ENCODE measurements at regions not wholly inside any gene's neighbourhood (a gene's known extent, or its start where the extent isn't known, plus 50 kb on each side); places are given as distances from the start of the nearest gene placed in this dataset.
A peak's percentile ranks its signal among the peaks of the same experiment; 100 is the strongest.
"Not testable (repeated sequence)": the region's sequence is repeated elsewhere in the genome, so short reads cannot be mapped to it uniquely, and the experiment has no call there.

- no peak for ATAC-seq
These were observed 189.8 kb downstream of the JRKL start for GRCh38 chr11:96579656-96580055.

GRCh38 chr11:96580476-96581040, 190.7 kb downstream of the JRKL start:
- intact Hi-C loops (cut with DNase I) = no loop called here
- DNase-seq (ENCODE audit: missing footprints) (no peak), ATAC-seq (no peak)

More at GRCh38 chr11:96579656-96580055, 189.8 kb downstream of the JRKL start:
- intact Hi-C loops (cut with DNase I) = no loop called here
- no peak for DNase-seq (ENCODE audit: missing footprints)

- DNase-seq (ENCODE audit: missing footprints); ATAC-seq; intact Hi-C loops (cut with DNase I): not testable (repeated sequence)
These were observed 196.4 kb downstream of the JRKL start for GRCh38 chr11:96585944-96586880.

- ATAC-seq; intact Hi-C loops (cut with DNase I); DNase-seq (ENCODE audit: missing footprints): not testable (repeated sequence)
These were observed 199.0 kb downstream of the JRKL start for GRCh38 chr11:96588793-96589192.

- DNase-seq (ENCODE audit: missing footprints) (no peak), ATAC-seq (no peak)
- intact Hi-C loops (cut with DNase I) = no loop called here
These were observed 205.2 kb downstream of the JRKL start for GRCh38 chr11:96595011-96595410.

GRCh38 chr11:96607864-96608558, 218.2 kb downstream of the JRKL start:
- ATAC-seq (no peak), DNase-seq (ENCODE audit: missing footprints) (no peak)
- intact Hi-C loops (cut with DNase I) = no loop called here

- no peak for ATAC-seq
- intact Hi-C loops (cut with DNase I) = no loop called here
- DNase-seq (ENCODE audit: missing footprints) = no peak
These were observed 224.3 kb downstream of the JRKL start for GRCh38 chr11:96614101-96614500.

- DNase-seq (ENCODE audit: missing footprints) (no peak), ATAC-seq (no peak)
These were observed 225.0 kb downstream of the JRKL start for GRCh38 chr11:96614846-96615245.

GRCh38 chr11:96620464-96621044, 230.7 kb downstream of the JRKL start:
- ATAC-seq = no peak
- intact Hi-C loops (cut with DNase I) = loop anchor here (5.0 to 10.0 kb wide), 2 partner anchors 153 to 244 kb away; no protein-coding TSS in a partner anchor
- DNase-seq (ENCODE audit: missing footprints) = no peak

More at GRCh38 chr11:96614846-96615245, 225.0 kb downstream of the JRKL start:
- intact Hi-C loops (cut with DNase I) = no loop called here

GRCh38 chr11:96621161-96621560, 231.3 kb downstream of the JRKL start:
- no peak for DNase-seq (ENCODE audit: missing footprints)
- intact Hi-C loops (cut with DNase I) = loop anchor here (5.0 to 10.0 kb wide), 2 partner anchors 154 to 244 kb away; no protein-coding TSS in a partner anchor
- no peak for ATAC-seq

- intact Hi-C loops (cut with DNase I) = loop anchor here (5.0 to 10.0 kb wide), 2 partner anchors 155 to 243 kb away; no protein-coding TSS in a partner anchor
- no peak for DNase-seq (ENCODE audit: missing footprints)
- ATAC-seq = peak; percentile 87
These were observed 232.3 kb downstream of the JRKL start for GRCh38 chr11:96622026-96622634.

- intact Hi-C loops (cut with DNase I) = loop anchor here (5.0 to 10.0 kb wide), 2 partner anchors 157 to 241 kb away; no protein-coding TSS in a partner anchor
- ATAC-seq (no peak), DNase-seq (ENCODE audit: missing footprints) (no peak)
These were observed 234.3 kb downstream of the JRKL start for GRCh38 chr11:96624126-96624525.

GRCh38 chr11:96627376-96627775, 237.6 kb downstream of the JRKL start:
- ATAC-seq (no peak), DNase-seq (ENCODE audit: missing footprints) (no peak)
- intact Hi-C loops (cut with DNase I) = loop anchor here (10.0 kb wide), 1 partner anchor 237 kb away; no protein-coding TSS in a partner anchor

- DNase-seq (ENCODE audit: missing footprints) = no peak
- no peak for ATAC-seq
- intact Hi-C loops (cut with DNase I) = no loop called here
These were observed 245.8 kb downstream of the JRKL start for GRCh38 chr11:96635655-96636054.

GRCh38 chr11:96641261-96641660, 251.4 kb downstream of the JRKL start:
- intact Hi-C loops (cut with DNase I) = no loop called here

GRCh38 chr11:96642583-96642982, 252.8 kb downstream of the JRKL start:
- DNase-seq (ENCODE audit: missing footprints) (no peak), ATAC-seq (no peak)
- intact Hi-C loops (cut with DNase I) = no loop called here

More at GRCh38 chr11:96641261-96641660, 251.4 kb downstream of the JRKL start:
- ATAC-seq = no peak
- no peak for DNase-seq (ENCODE audit: missing footprints)

- ATAC-seq (no peak), DNase-seq (ENCODE audit: missing footprints) (no peak)
- intact Hi-C loops (cut with DNase I) = no loop called here
These were observed 253.4 kb downstream of the JRKL start for GRCh38 chr11:96643173-96643572.

GRCh38 chr11:96647621-96648020, 257.8 kb downstream of the JRKL start:
- DNase-seq (ENCODE audit: missing footprints) (no peak), ATAC-seq (no peak)
- intact Hi-C loops (cut with DNase I) = no loop called here

All from Right ventricle myocardium inferior (tissue), 1 donor.